ENCODE measurements at regions not wholly inside any gene's neighbourhood (a gene's known extent, or its start where the extent isn't known, plus 50 kb on each side); places are given as distances from the start of the nearest gene placed in this dataset.

GRCh38 chr9:86856259-86856658 lies 91.0 kb downstream of the GAS1 start:
- H3K27ac ChIP-seq (ENCODE audit: extremely low read length, insufficient read depth, low read length), result no peak overlapping the region
- no TSS peak for BruUV-seq (replicated peaks)
- no peaks in the 10 kb centered on the region for H3K27me3 ChIP-seq (ENCODE audit: control insufficient read depth in 1 of 2, insufficient read depth in 2 of 2, low read length in 2 of 2)
- no peaks in the 10 kb centered on the region for H4K20me1 ChIP-seq (ENCODE audit: insufficient read depth, low read length)
- H3K9me3 ChIP-seq (ENCODE audit: low read length), result no peaks in the 10 kb centered on the region
- no peaks in the 10 kb centered on the region for H3K79me2 ChIP-seq (ENCODE audit: insufficient read depth, low read length)
- TF ChIP-seq ZBTB46 (CRISPR knock-in tag; IDR thresholded peaks at IDR 0.05; ENCODE audit: borderline replicate concordance) (no peak), ZFAT (CRISPR knock-in tag; conservative IDR thresholded peaks at IDR 0.05) (no peak), TARDBP (CRISPR knock-in tag; IDR thresholded peaks at IDR 0.05) (no peak), ZNF512B (CRISPR knock-in tag; IDR thresholded peaks at IDR 0.05; ENCODE audit: borderline replicate concordance) (no peak), ATAD3A (CRISPR knock-in tag; IDR thresholded peaks at IDR 0.05) (no peak), MAZ (IDR thresholded peaks at IDR 0.05; ENCODE audit: borderline replicate concordance, low read depth, low read length) (no peak), MAZ (CRISPR knock-in tag; IDR thresholded peaks at IDR 0.05; ENCODE audit: low read depth) (no peak)
- TF ChIP-seq, protein P1, sequence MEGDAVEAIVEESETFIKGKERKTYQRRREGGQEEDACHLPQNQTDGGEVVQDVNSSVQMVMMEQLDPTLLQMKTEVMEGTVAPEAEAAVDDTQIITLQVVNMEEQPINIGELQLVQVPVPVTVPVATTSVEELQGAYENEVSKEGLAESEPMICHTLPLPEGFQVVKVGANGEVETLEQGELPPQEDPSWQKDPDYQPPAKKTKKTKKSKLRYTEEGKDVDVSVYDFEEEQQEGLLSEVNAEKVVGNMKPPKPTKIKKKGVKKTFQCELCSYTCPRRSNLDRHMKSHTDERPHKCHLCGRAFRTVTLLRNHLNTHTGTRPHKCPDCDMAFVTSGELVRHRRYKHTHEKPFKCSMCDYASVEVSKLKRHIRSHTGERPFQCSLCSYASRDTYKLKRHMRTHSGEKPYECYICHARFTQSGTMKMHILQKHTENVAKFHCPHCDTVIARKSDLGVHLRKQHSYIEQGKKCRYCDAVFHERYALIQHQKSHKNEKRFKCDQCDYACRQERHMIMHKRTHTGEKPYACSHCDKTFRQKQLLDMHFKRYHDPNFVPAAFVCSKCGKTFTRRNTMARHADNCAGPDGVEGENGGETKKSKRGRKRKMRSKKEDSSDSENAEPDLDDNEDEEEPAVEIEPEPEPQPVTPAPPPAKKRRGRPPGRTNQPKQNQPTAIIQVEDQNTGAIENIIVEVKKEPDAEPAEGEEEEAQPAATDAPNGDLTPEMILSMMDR (CRISPR knock-in tag; IDR thresholded peaks at IDR 0.05), result 0 out of 2 replicates have a peak, but pooled peaks have one; percentile 8
- no peaks in the 10 kb centered on the region for H3K36me3 ChIP-seq (replicated peaks in 1 of 2; ENCODE audit: control insufficient read depth in 1 of 2, insufficient read depth in 2 of 2, low read length in 2 of 2)
- ATAC-seq (no peak), FAIRE-seq (no peak), DNase-seq (ENCODE audit: low spot score) (no peak)
- peaks cover 16% of the 10 kb centered on the region for H3K4me1 ChIP-seq (ENCODE audit: insufficient read depth, low read length)
- H3K9ac ChIP-seq (ENCODE audit: insufficient read depth, low read depth, low read length), result no peak overlapping the region
- WGBS (ENCODE audit: low lambda C conversion rate), result 11% methylated on average over 3 of the region's 3 CpGs
- POLR2A ChIA-PET, result no interaction called here
- CTCF ChIA-PET (ENCODE audit: low intra/inter-chr PET ratio, low total read pairs), result no interaction called here
- intact Hi-C loops (cut with micrococcal nuclease; ENCODE audit: unreplicated experiment), result no loop called here
- in situ Hi-C loops (cut with HindIII; ENCODE audit: extremely low pct_ligation_motif_present, low pct_unique_long_range_greater_than_20kb), result no loop called here
- H3K4me3 ChIP-seq (replicated peaks in 1 of 3; ENCODE audit: insufficient read depth in 1 of 3, low read depth in 2 of 3, low read length in 3 of 3), result no peak overlapping the region
- no peak overlapping the region for H3K4me2 ChIP-seq (ENCODE audit: low read depth, low read length)
- H2AFZ ChIP-seq (ENCODE audit: low read length), result no peak overlapping the region

Data from HepG2 (cell line).